Fibroblast of lung (primary cell): ENCODE measurements at regions not wholly inside any gene's neighbourhood (a gene's known extent, or its start where the extent isn't known, plus 50 kb on each side); places are given as distances from the start of the nearest gene placed in this dataset.

Experiments
- EZH2 ChIP-seq: IDR thresholded peaks from 2 replicates; pipeline ENCODE4 v1.5.1; 2012; ENCODE audit warnings: low read length, control low read depth, mild to moderate bottlenecking; ENCODE audit errors: missing control alignments
- TF ChIP-seq, protein P1 (sequence below), 2 donors: IDR thresholded peaks in 1 of 2; conservative IDR thresholded peaks in 1 of 2; 1 replicate in 1 of 2; 2 replicates in 1 of 2; pipeline ENCODE4 v1.5.1; 2011 to 2012; ENCODE audit warnings: low read length in 2 of 2, control low read depth in 1 of 2, inconsistent platforms in 1 of 2, low read depth in 1 of 2, mild to moderate bottlenecking in 1 of 2

DNA sequence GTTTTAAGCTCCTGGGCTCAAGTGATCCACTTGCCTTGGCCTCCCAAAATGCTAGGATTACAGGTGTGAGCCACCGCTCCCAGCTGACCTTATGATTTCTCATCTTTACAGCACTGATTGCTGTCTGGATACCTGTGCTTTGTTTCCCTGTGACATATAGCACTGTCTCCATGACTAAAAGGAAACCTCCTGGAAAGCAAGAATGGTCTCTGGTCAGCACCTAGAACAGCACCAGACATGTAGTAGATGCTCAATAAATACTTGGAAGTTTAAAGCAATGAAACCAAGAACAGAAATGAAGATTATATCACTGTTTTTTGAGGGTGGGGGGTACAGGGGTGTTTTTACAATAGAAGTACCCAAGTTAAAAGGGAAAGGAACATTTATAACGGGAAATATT, 156.8 kb upstream of the ADAMTS9 start:
- TF ChIP-seq, protein P1, sequence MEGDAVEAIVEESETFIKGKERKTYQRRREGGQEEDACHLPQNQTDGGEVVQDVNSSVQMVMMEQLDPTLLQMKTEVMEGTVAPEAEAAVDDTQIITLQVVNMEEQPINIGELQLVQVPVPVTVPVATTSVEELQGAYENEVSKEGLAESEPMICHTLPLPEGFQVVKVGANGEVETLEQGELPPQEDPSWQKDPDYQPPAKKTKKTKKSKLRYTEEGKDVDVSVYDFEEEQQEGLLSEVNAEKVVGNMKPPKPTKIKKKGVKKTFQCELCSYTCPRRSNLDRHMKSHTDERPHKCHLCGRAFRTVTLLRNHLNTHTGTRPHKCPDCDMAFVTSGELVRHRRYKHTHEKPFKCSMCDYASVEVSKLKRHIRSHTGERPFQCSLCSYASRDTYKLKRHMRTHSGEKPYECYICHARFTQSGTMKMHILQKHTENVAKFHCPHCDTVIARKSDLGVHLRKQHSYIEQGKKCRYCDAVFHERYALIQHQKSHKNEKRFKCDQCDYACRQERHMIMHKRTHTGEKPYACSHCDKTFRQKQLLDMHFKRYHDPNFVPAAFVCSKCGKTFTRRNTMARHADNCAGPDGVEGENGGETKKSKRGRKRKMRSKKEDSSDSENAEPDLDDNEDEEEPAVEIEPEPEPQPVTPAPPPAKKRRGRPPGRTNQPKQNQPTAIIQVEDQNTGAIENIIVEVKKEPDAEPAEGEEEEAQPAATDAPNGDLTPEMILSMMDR (conservative IDR thresholded peaks at IDR 0.05 in 1 of 2, IDR thresholded peaks at IDR 0.05 in 1 of 2; ENCODE audit: low read depth in 1 of 2, low read length in 2 of 2), result no peak
- TF ChIP-seq EZH2, result no peak
